Tibial nerve (tissue), 3 donors: ENCODE measurements at regions not wholly inside any gene's neighbourhood (a gene's known extent, or its start where the extent isn't known, plus 50 kb on each side); places are given as distances from the start of the nearest gene placed in this dataset.

ENCODE experiments used
- CTCF ChIP-seq, 5 experiments: fragments of 200-600 bp in 3 of 5; fragments of 450-650 bp in 2 of 5; sonication (generic) in 3 of 5; IDR thresholded peaks; one replicate each; pipeline ENCODE4 v1.5.1; 2016 to 2019; ENCODE audit warnings: antibody characterized with exemption in 5 of 5, mild to moderate bottlenecking in 3 of 5, moderate library complexity in 2 of 5
- POLR2A ChIP-seq, 2 donors: fragments of 450-650 bp; IDR thresholded peaks; one replicate each; pipeline ENCODE4 v1.6.1; 2017; ENCODE audit warnings: antibody characterized with exemption in 2 of 2, mild to moderate bottlenecking in 2 of 2, moderate library complexity in 2 of 2

DNA sequence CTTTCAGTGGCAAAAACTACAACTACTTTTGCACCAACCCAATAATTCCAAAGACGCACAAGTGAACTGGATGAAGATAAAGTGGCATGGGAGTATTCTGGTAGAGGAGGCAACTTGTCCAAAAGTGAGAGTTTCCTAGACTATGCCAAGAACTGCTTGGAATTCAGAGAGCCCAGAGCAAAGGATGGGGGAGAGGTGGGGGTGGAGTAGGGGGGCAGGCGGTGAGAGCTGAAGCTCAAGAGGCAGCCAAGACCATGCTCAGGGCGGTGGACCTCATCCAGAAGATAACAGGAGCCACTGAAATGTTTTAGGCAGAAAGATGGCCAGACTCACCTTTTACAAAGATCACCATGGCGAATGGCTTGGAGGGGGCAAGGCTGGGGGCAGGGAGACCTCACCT is 242.5 kb downstream of the SEC61B start:
- TF ChIP-seq CTCF (IDR thresholded peaks at IDR 0.05) (no peak), POLR2A (IDR thresholded peaks at IDR 0.05) (no peak)
